Neural cell (in vitro differentiated cells): ENCODE measurements at regions not wholly inside any gene's neighbourhood (a gene's known extent, or its start where the extent isn't known, plus 50 kb on each side); places are given as distances from the start of the nearest gene placed in this dataset.

Experiments
- H2AFZ ChIP-seq: fragments of 200-600, 300-800 bp; sonication (generic), shearing (Covaris generic); 2 replicates; pipeline ENCODE4 v1.6.0; 2014; ENCODE audit warnings: low read depth, mild to moderate bottlenecking, antibody characterized with exemption, low read length, moderate library complexity
- H3F3A ChIP-seq: fragments of 200-600 bp; shearing (Covaris generic); 2 replicates; pipeline ENCODE4 v1.6.1; 2016; ENCODE audit warnings: mild to moderate bottlenecking, moderate library complexity, mixed read lengths, antibody characterized with exemption, low read length; ENCODE audit not compliant: insufficient read depth, poor library complexity, severe bottlenecking
- H3K27ac ChIP-seq: fragments of 200-600, 300-800 bp; sonication (generic), shearing (Covaris generic); 2 replicates; pipeline ENCODE4 v1.5.1; 2014; ENCODE audit warnings: mild to moderate bottlenecking, low read length, moderate library complexity
- H3K27me3 ChIP-seq: fragments of 300-800, 200-600 bp; sonication (generic), shearing (Covaris generic); 2 replicates; pipeline ENCODE4 v1.6.0; 2014; ENCODE audit warnings: mild to moderate bottlenecking, low read depth, low read length, moderate library complexity; ENCODE audit not compliant: insufficient read depth
- H3K36me3 ChIP-seq: fragments of 300-800, 200-600 bp; sonication (generic), shearing (Covaris generic); 2 replicates; pipeline ENCODE4 v1.5.1; 2014; ENCODE audit warnings: mild to moderate bottlenecking, antibody characterized with exemption, low read length, moderate library complexity; ENCODE audit not compliant: insufficient read depth
- H3K4me2 ChIP-seq: fragments of 300-800, 200-600 bp; sonication (generic), shearing (Covaris generic); 2 replicates; pipeline ENCODE4 v1.6.0; 2014; ENCODE audit warnings: mild to moderate bottlenecking, low read length
- H3K4me3 ChIP-seq: fragments of 300-800, 200-600 bp; sonication (generic), shearing (Covaris generic); 2 replicates; pipeline ENCODE4 v1.5.1; 2014; ENCODE audit warnings: mild to moderate bottlenecking, low read length, moderate library complexity
- H3K79me2 ChIP-seq: fragments of 200-600 bp; shearing (Covaris generic); replicated peaks from 2 replicates; pipeline ENCODE4 v1.6.0; 2014; ENCODE audit warnings: mild to moderate bottlenecking, low read length, moderate library complexity; ENCODE audit not compliant: insufficient read depth
- H3K9ac ChIP-seq: fragments of 300-800, 200-600 bp; sonication (generic), shearing (Covaris generic); 2 replicates; pipeline ENCODE4 v1.6.1; 2016; ENCODE audit warnings: mild to moderate bottlenecking, low read length, mixed read lengths
- H3K9me2 ChIP-seq: fragments of 200-600 bp; shearing (Covaris generic); 2 replicates; pipeline ENCODE4 v1.6.1; 2016; ENCODE audit warnings: mild to moderate bottlenecking, low read length, mixed read lengths; ENCODE audit not compliant: insufficient read depth
- H3K9me3 ChIP-seq: fragments of 200-600, 300-800 bp; sonication (generic), shearing (Covaris generic); 2 replicates; pipeline ENCODE4 v1.6.1; 2016; ENCODE audit warnings: mild to moderate bottlenecking, mixed run types, low read length, moderate library complexity, mixed read lengths
- H4K20me1 ChIP-seq: fragments of 200-600 bp; shearing (Covaris generic); 2 replicates; pipeline ENCODE4 v1.6.1; 2016; ENCODE audit warnings: mild to moderate bottlenecking, mixed run types; ENCODE audit not compliant: insufficient read depth
- EP300 ChIP-seq: fragments of 450-650 bp; conservative IDR thresholded peaks from 2 replicates; pipeline ENCODE4 v1.6.1; 2014; ENCODE audit warnings: antibody characterized with exemption, mild to moderate bottlenecking, moderate library complexity; ENCODE audit not compliant: poor library complexity, severe bottlenecking
- EZH2 ChIP-seq: fragments of 200-600, 300-800 bp; shearing (Covaris generic), sonication (generic); IDR thresholded peaks from 2 replicates; pipeline ENCODE4 v1.6.1; 2014; ENCODE audit warnings: antibody characterized with exemption, low read length, borderline replicate concordance, mild to moderate bottlenecking; ENCODE audit not compliant: insufficient read depth, poor library complexity, severe bottlenecking
- MXI1 ChIP-seq: fragments of 450-650 bp; conservative IDR thresholded peaks from 2 replicates; pipeline ENCODE4 v1.6.1; 2014; ENCODE audit warnings: antibody characterized with exemption, mild to moderate bottlenecking; ENCODE audit not compliant: poor library complexity, severe bottlenecking
- POLR2AphosphoS5 ChIP-seq: IDR thresholded peaks from 2 replicates; pipeline ENCODE4 v1.6.1; 2012
- RAD21 ChIP-seq: fragments of 450-650 bp; conservative IDR thresholded peaks from 2 replicates; pipeline ENCODE4 v1.6.1; 2014; ENCODE audit warnings: antibody characterized with exemption, mild to moderate bottlenecking, moderate library complexity
- SMC3 ChIP-seq: fragments of 450-650 bp; conservative IDR thresholded peaks from 2 replicates; pipeline ENCODE4 v1.6.1; 2014; ENCODE audit warnings: antibody characterized with exemption, mild to moderate bottlenecking, moderate library complexity; ENCODE audit not compliant: poor library complexity
- TAF1 ChIP-seq: IDR thresholded peaks from 2 replicates; pipeline ENCODE4 v1.6.1; 2012; ENCODE audit warnings: low read depth
- TF ChIP-seq, protein P1 (sequence below): fragments of 450-650 bp; IDR thresholded peaks from 2 replicates; pipeline ENCODE4 v1.5.1; 2014; ENCODE audit warnings: antibody characterized with exemption, mild to moderate bottlenecking, moderate library complexity; ENCODE audit not compliant: poor library complexity, severe bottlenecking
- TF ChIP-seq, protein P2 (sequence below): IDR thresholded peaks from 2 replicates; pipeline ENCODE4 v1.6.1; 2012; ENCODE audit warnings: borderline replicate concordance

DNA sequence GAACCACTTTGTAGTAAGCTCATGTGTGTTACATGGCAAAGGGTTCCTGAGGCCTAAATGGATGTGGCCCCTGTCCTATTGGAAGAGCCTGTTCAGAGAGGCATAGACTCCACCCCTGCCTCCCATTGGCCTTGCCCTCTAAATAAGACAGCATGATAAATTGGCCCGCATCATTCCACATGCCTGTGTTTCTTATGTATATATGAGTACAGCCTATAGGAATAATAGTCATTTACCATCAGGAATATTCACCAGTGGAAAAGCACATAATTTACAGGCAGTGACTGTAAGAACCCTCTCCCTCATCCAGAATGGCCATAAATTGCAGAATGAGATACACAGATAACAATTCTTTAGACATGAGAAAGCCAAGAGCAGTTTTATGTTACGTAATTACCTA, 519.5 kb upstream of the DAB1 start:
- Histone ChIP-seq H3K9me3 (no peaks in the 10 kb centered on the region), H3K4me2 (no peak overlapping the region), H3K27me3 (no peaks in the 10 kb centered on the region), H3K9me2 (no peaks in the 10 kb centered on the region), H3K36me3 (no peaks in the 10 kb centered on the region), H4K20me1 (no peaks in the 10 kb centered on the region), H3K27ac (no peak overlapping the region), H3K9ac (no peak overlapping the region), H3F3A (no peaks in the 10 kb centered on the region), H2AFZ (no peak overlapping the region), H3K79me2 (no peaks in the 10 kb centered on the region), H3K4me3 (no peak overlapping the region)
- TF ChIP-seq TAF1 (no peak), EZH2 (no peak), MXI1 (no peak), POLR2AphosphoS5 (no peak), RAD21 (no peak), SMC3 (no peak), EP300 (no peak)
- TF ChIP-seq, protein P1, sequence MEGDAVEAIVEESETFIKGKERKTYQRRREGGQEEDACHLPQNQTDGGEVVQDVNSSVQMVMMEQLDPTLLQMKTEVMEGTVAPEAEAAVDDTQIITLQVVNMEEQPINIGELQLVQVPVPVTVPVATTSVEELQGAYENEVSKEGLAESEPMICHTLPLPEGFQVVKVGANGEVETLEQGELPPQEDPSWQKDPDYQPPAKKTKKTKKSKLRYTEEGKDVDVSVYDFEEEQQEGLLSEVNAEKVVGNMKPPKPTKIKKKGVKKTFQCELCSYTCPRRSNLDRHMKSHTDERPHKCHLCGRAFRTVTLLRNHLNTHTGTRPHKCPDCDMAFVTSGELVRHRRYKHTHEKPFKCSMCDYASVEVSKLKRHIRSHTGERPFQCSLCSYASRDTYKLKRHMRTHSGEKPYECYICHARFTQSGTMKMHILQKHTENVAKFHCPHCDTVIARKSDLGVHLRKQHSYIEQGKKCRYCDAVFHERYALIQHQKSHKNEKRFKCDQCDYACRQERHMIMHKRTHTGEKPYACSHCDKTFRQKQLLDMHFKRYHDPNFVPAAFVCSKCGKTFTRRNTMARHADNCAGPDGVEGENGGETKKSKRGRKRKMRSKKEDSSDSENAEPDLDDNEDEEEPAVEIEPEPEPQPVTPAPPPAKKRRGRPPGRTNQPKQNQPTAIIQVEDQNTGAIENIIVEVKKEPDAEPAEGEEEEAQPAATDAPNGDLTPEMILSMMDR: no peak
- TF ChIP-seq, protein P2, sequence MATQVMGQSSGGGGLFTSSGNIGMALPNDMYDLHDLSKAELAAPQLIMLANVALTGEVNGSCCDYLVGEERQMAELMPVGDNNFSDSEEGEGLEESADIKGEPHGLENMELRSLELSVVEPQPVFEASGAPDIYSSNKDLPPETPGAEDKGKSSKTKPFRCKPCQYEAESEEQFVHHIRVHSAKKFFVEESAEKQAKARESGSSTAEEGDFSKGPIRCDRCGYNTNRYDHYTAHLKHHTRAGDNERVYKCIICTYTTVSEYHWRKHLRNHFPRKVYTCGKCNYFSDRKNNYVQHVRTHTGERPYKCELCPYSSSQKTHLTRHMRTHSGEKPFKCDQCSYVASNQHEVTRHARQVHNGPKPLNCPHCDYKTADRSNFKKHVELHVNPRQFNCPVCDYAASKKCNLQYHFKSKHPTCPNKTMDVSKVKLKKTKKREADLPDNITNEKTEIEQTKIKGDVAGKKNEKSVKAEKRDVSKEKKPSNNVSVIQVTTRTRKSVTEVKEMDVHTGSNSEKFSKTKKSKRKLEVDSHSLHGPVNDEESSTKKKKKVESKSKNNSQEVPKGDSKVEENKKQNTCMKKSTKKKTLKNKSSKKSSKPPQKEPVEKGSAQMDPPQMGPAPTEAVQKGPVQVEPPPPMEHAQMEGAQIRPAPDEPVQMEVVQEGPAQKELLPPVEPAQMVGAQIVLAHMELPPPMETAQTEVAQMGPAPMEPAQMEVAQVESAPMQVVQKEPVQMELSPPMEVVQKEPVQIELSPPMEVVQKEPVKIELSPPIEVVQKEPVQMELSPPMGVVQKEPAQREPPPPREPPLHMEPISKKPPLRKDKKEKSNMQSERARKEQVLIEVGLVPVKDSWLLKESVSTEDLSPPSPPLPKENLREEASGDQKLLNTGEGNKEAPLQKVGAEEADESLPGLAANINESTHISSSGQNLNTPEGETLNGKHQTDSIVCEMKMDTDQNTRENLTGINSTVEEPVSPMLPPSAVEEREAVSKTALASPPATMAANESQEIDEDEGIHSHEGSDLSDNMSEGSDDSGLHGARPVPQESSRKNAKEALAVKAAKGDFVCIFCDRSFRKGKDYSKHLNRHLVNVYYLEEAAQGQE: no peak

DNA sequence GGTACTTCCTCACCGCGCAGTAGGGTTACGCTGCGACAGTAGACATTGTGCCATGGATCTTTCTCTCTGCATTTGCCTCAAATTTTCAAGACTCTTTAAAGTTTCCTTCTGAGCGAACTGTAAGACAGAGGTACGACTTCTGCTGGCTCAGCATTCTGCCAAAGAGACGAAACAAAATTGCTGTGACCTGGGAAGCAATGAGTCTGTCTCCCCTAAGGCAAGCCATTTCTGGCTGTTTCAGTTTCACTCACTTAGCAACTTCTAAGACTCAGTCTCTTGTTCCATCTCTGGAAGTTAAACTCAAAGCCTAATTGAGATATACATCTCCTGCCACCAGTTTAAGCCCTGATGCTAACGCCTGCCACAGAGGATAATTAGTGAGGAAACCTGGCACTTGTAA, 510.9 kb upstream of the DAB1 start:
- H3K27ac ChIP-seq: no peak overlapping the region
- H3K4me3 ChIP-seq: no peak overlapping the region
- H3K79me2 ChIP-seq: no peaks in the 10 kb centered on the region
- H3K9me2 ChIP-seq: no peaks in the 10 kb centered on the region
- no peaks in the 10 kb centered on the region for H3K9me3 ChIP-seq
- H3K36me3 ChIP-seq: no peaks in the 10 kb centered on the region
- no peak overlapping the region for H3K4me2 ChIP-seq
- H3K9ac ChIP-seq: no peak overlapping the region
- H2AFZ ChIP-seq: no peak overlapping the region
- no peak for TF ChIP-seq SMC3
- no peak for TF ChIP-seq POLR2AphosphoS5
- TF ChIP-seq EZH2: no peak
- no peak for TF ChIP-seq RAD21
- TF ChIP-seq EP300: no peak
- no peak for TF ChIP-seq TAF1
- TF ChIP-seq, protein P2: no peak
- TF ChIP-seq, protein P1: no peak
- no peak for TF ChIP-seq MXI1
- no peaks in the 10 kb centered on the region for H4K20me1 ChIP-seq
- H3K27me3 ChIP-seq: no peaks in the 10 kb centered on the region
- H3F3A ChIP-seq: no peaks in the 10 kb centered on the region
